Ishikawa (cell line): ENCODE measurements at regions not wholly inside any gene's neighbourhood (a gene's known extent, or its start where the extent isn't known, plus 50 kb on each side); places are given as distances from the start of the nearest gene placed in this dataset.

Experiments used
- FOXM1 ChIP-seq: IDR thresholded peaks from 2 replicates; pipeline ENCODE4 v1.6.1; 2012; ENCODE audit warnings: low read depth, borderline replicate concordance
- RAD21 ChIP-seq: IDR thresholded peaks from 2 replicates; pipeline ENCODE4 v1.6.1; 2012; ENCODE audit warnings: low read depth
- TAF1 ChIP-seq: IDR thresholded peaks from 2 replicates; pipeline ENCODE4 v1.6.1; 2012; ENCODE audit warnings: low read depth, mild to moderate bottlenecking
- TEAD4 ChIP-seq: IDR thresholded peaks from 2 replicates; pipeline ENCODE4 v1.6.1; 2012
- USF1 ChIP-seq: IDR thresholded peaks from 2 replicates; pipeline ENCODE4 v1.6.1; 2012
- TF ChIP-seq, protein P1 (sequence below): IDR thresholded peaks from 2 replicates; pipeline ENCODE4 v1.6.1; 2012; ENCODE audit warnings: low read depth, mild to moderate bottlenecking

- TF ChIP-seq, protein P1, sequence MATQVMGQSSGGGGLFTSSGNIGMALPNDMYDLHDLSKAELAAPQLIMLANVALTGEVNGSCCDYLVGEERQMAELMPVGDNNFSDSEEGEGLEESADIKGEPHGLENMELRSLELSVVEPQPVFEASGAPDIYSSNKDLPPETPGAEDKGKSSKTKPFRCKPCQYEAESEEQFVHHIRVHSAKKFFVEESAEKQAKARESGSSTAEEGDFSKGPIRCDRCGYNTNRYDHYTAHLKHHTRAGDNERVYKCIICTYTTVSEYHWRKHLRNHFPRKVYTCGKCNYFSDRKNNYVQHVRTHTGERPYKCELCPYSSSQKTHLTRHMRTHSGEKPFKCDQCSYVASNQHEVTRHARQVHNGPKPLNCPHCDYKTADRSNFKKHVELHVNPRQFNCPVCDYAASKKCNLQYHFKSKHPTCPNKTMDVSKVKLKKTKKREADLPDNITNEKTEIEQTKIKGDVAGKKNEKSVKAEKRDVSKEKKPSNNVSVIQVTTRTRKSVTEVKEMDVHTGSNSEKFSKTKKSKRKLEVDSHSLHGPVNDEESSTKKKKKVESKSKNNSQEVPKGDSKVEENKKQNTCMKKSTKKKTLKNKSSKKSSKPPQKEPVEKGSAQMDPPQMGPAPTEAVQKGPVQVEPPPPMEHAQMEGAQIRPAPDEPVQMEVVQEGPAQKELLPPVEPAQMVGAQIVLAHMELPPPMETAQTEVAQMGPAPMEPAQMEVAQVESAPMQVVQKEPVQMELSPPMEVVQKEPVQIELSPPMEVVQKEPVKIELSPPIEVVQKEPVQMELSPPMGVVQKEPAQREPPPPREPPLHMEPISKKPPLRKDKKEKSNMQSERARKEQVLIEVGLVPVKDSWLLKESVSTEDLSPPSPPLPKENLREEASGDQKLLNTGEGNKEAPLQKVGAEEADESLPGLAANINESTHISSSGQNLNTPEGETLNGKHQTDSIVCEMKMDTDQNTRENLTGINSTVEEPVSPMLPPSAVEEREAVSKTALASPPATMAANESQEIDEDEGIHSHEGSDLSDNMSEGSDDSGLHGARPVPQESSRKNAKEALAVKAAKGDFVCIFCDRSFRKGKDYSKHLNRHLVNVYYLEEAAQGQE, result no peak
- TF ChIP-seq TAF1 (no peak), FOXM1 (no peak), USF1 (no peak), RAD21 (no peak), TEAD4 (no peak)
These were observed 87.3 kb downstream of the RSPH3 start for GRCh38 chr6:158912655-158913054.
